Progenitor cell of endocrine pancreas (in vitro differentiated cells): ENCODE measurements at regions not wholly inside any gene's neighbourhood (a gene's known extent, or its start where the extent isn't known, plus 50 kb on each side); places are given as distances from the start of the nearest gene placed in this dataset.

Experiments used
- DNase-seq: peaks from one replicate; pipeline ENCODE4 v3.0.0; 2021; ENCODE audit warnings: low spot score; ENCODE audit not compliant: unreplicated experiment
- H3K27ac Mint-ChIP-seq: 2 replicates; pipeline ENCODE4 v1.8.0; 2021; ENCODE audit warnings: mild to moderate bottlenecking, moderate library complexity, mixed read lengths
- H3K27me3 Mint-ChIP-seq: 2 replicates; pipeline ENCODE4 v1.8.0; 2021; ENCODE audit warnings: mixed read lengths
- H3K36me3 Mint-ChIP-seq: 2 replicates; pipeline ENCODE4 v1.8.0; 2022; ENCODE audit warnings: mixed read lengths; ENCODE audit not compliant: insufficient read depth
- H3K4me1 Mint-ChIP-seq: 2 replicates; pipeline ENCODE4 v1.8.0; 2021; ENCODE audit warnings: low read depth, mixed read lengths
- H3K4me3 Mint-ChIP-seq: 2 replicates; pipeline ENCODE4 v1.8.0; 2021; ENCODE audit warnings: low read depth, mild to moderate bottlenecking, moderate library complexity, mixed read lengths
- H3K9me3 Mint-ChIP-seq: 2 replicates; pipeline ENCODE4 v1.8.0; 2021; ENCODE audit warnings: low read depth, mixed read lengths
- CTCF ChIP-seq: fragments of 200-600 bp; sonication (generic); IDR thresholded peaks from one replicate; pipeline ENCODE4 v1.5.0; 2021; ENCODE audit warnings: antibody characterized with exemption, mild to moderate bottlenecking; ENCODE audit not compliant: unreplicated experiment

GRCh38 chr10:29766753-29767152 lies 132.0 kb upstream of the SVIL start:
- Mint-ChIP-seq H3K36me3 (no peaks in the 10 kb centered on the region), H3K4me3 (no peak overlapping the region), H3K4me1 (no peaks in the 10 kb centered on the region), H3K27ac (no peak overlapping the region), H3K9me3 (peaks cover 2% of the 10 kb centered on the region), H3K27me3 (peaks cover 10% of the 10 kb centered on the region)
- TF ChIP-seq CTCF: no peak
- DNase-seq: no peak

GRCh38 chr10:29765330-29765729 lies 130.6 kb upstream of the SVIL start:
- TF ChIP-seq CTCF: no peak

GRCh38 chr10:29763396-29763795 lies 128.6 kb upstream of the SVIL start:
- no peaks in the 10 kb centered on the region for H3K36me3 Mint-ChIP-seq
- peaks cover 3% of the 10 kb centered on the region for H3K4me1 Mint-ChIP-seq
- H3K27ac Mint-ChIP-seq: no peak overlapping the region
- no peak for DNase-seq
- peaks cover 4% of the 10 kb centered on the region for H3K27me3 Mint-ChIP-seq
- TF ChIP-seq CTCF: no peak
- H3K9me3 Mint-ChIP-seq: no peaks in the 10 kb centered on the region
- no peak overlapping the region for H3K4me3 Mint-ChIP-seq

More at GRCh38 chr10:29765330-29765729, 130.6 kb upstream of the SVIL start:
- H3K27me3 Mint-ChIP-seq: peaks cover 8% of the 10 kb centered on the region
- peaks cover 2% of the 10 kb centered on the region for H3K9me3 Mint-ChIP-seq
- no peaks in the 10 kb centered on the region for H3K36me3 Mint-ChIP-seq
- no peak overlapping the region for H3K4me3 Mint-ChIP-seq
- H3K27ac Mint-ChIP-seq: no peak overlapping the region
- H3K4me1 Mint-ChIP-seq: no peaks in the 10 kb centered on the region
- DNase-seq: no peak

GRCh38 chr10:29761916-29762315 lies 127.1 kb upstream of the SVIL start:
- peaks cover 9% of the 10 kb centered on the region for H3K27me3 Mint-ChIP-seq
- no peak for TF ChIP-seq CTCF
- no peak overlapping the region for H3K4me3 Mint-ChIP-seq
- H3K27ac Mint-ChIP-seq: no peak overlapping the region
- H3K36me3 Mint-ChIP-seq: no peaks in the 10 kb centered on the region
- DNase-seq: no peak
- no peaks in the 10 kb centered on the region for H3K9me3 Mint-ChIP-seq
- peaks cover 9% of the 10 kb centered on the region for H3K4me1 Mint-ChIP-seq

- H3K9me3 Mint-ChIP-seq: no peaks in the 10 kb centered on the region
- no peaks in the 10 kb centered on the region for H3K36me3 Mint-ChIP-seq
- no peak for TF ChIP-seq CTCF
- no peak for DNase-seq
- H3K27me3 Mint-ChIP-seq: peaks cover 9% of the 10 kb centered on the region
- no peak overlapping the region for H3K27ac Mint-ChIP-seq
- peaks cover 9% of the 10 kb centered on the region for H3K4me1 Mint-ChIP-seq
- no peak overlapping the region for H3K4me3 Mint-ChIP-seq
Measured at GRCh38 chr10:29760138-29760900, 125.5 kb upstream of the SVIL start.
